ENCODE measurements at regions not wholly inside any gene's neighbourhood (a gene's known extent, or its start where the extent isn't known, plus 50 kb on each side); places are given as distances from the start of the nearest gene placed in this dataset.

GRCh38 chr9:7979611-7980010, 180.0 kb upstream of the DMAC1 start:
- intact Hi-C loops (cut with DNase I), result no loop called here
- peaks cover 0 to 4% (median 0%) of the 10 kb centered on the region in 4 donors for H3K27me3 ChIP-seq
- DNase-seq (ENCODE audit: extremely low spot score), result no peak
- no peak overlapping the region for H3K27ac ChIP-seq (replicated peaks in 1 of 4)
- 49% methylated on average over 5 of the region's 5 CpGs for WGBS
- no peaks in the 10 kb centered on the region for H3K4me1 ChIP-seq
- H3K36me3 ChIP-seq, result no peaks in the 10 kb centered on the region
- H3K9me3 ChIP-seq, result no peaks in the 10 kb centered on the region
- no peak overlapping the region for H3K4me3 ChIP-seq
- no peak for TF ChIP-seq EP300 (IDR thresholded peaks at IDR 0.05)
- no peak for TF ChIP-seq CTCF (IDR thresholded peaks at IDR 0.05)
- no peak for TF ChIP-seq POLR2AphosphoS5 (IDR thresholded peaks at IDR 0.05)
- TF ChIP-seq POLR2A (IDR thresholded peaks at IDR 0.05; ENCODE audit: low read depth), result no peak

DNA sequence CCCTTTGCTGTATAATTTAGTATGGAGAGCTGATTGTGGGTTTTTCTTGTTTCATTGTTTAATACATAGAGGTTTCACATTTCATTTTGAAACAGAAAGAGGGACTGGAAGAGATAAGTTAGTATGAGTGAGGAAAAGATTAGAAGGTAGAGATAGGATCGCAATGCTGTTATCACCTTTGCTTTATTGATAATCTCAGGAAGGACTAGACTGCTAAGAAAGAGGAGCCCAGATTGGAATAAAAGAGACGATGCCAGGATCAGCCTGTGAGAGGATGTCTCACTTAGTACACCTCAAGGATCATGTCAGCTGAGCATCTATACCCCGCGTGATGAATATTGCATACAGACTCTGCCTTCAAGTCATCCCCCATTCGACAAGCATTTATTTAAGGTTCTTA, 178.0 kb upstream of the DMAC1 start:
- TF ChIP-seq EP300 (IDR thresholded peaks at IDR 0.05) (no peak), POLR2A (IDR thresholded peaks at IDR 0.05; ENCODE audit: low read depth) (no peak), CTCF (IDR thresholded peaks at IDR 0.05) (no peak), POLR2AphosphoS5 (IDR thresholded peaks at IDR 0.05) (no peak)
- no peaks in the 10 kb centered on the region for H3K36me3 ChIP-seq
- H3K27ac ChIP-seq (replicated peaks in 1 of 4), result no peak overlapping the region
- WGBS, result 90% methylated on average over 5 of the region's 5 CpGs
- H3K9me3 ChIP-seq, result no peaks in the 10 kb centered on the region
- no peak overlapping the region for H3K4me3 ChIP-seq
- H3K4me1 ChIP-seq, result no peaks in the 10 kb centered on the region
- peaks cover 0 to 4% (median 0%) of the 10 kb centered on the region in 4 donors for H3K27me3 ChIP-seq
- no peak for DNase-seq (ENCODE audit: extremely low spot score)
- intact Hi-C loops (cut with DNase I), result no loop called here

DNA sequence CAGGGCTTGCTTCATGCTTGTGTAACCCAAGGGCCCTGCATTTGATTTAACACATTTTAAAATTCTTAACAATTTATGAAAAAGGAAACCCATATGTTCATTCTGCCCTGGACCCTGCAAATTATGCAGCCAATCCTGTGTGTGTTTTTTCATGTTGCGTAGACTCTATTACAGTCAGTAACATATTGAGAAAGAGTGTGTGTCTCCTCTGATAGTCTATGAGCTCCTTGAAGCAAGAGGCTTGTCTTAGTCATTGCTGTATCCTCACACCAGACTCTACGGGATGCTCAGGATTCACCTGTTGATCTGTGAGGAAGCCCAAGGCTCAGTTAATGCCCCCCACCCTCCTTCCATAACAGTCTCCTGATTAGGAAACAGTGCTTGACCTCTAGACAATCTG, 177.3 kb upstream of the DMAC1 start:
- TF ChIP-seq CTCF (IDR thresholded peaks at IDR 0.05) (no peak), POLR2A (IDR thresholded peaks at IDR 0.05; ENCODE audit: low read depth) (no peak), EP300 (IDR thresholded peaks at IDR 0.05) (no peak), POLR2AphosphoS5 (IDR thresholded peaks at IDR 0.05) (no peak)
- WGBS, result 76% methylated on average over 2 of the region's 2 CpGs
- H3K27me3 ChIP-seq, result peaks cover 0 to 4% (median 0%) of the 10 kb centered on the region in 4 donors
- DNase-seq (ENCODE audit: extremely low spot score), result no peak
- no peak overlapping the region for H3K4me3 ChIP-seq
- no peaks in the 10 kb centered on the region for H3K9me3 ChIP-seq
- no peaks in the 10 kb centered on the region for H3K36me3 ChIP-seq
- no peaks in the 10 kb centered on the region for H3K4me1 ChIP-seq
- intact Hi-C loops (cut with DNase I), result no loop called here
- H3K27ac ChIP-seq (replicated peaks in 1 of 4), result no peak overlapping the region

GRCh38 chr9:7976167-7976755, 176.7 kb upstream of the DMAC1 start:
- intact Hi-C loops (cut with DNase I), result no loop called here
- WGBS, result 59% methylated on average over 4 of the region's 4 CpGs
- TF ChIP-seq POLR2AphosphoS5 (IDR thresholded peaks at IDR 0.05), result no peak

DNA sequence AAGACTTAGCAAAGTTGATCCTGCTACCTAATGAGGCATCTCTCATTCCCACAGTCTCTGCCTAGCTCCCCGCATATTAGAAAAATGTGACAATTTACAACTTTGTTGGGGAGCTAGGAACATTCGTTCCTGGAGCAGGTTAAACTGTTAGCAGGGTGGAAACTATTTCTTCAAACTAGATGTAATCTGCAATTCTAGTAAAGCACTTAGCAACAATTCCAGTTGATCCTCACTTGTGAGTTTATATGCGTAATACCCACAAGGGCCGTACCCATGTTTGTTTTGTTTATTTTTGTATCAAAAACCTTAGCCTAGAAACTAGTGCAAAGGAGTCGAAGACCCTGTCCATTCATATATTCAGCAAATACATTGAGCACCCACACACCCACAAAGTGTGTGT, 175.8 kb upstream of the DMAC1 start:
- Histone ChIP-seq H3K4me1 (no peaks in the 10 kb centered on the region), H3K4me3 (no peak overlapping the region), H3K27me3 (peaks cover 0 to 4% (median 0%) of the 10 kb centered on the region in 4 donors), H3K36me3 (no peaks in the 10 kb centered on the region), H3K27ac (replicated peaks in 1 of 4) (no peak overlapping the region), H3K9me3 (no peaks in the 10 kb centered on the region)
- 92% methylated on average over 5 of the region's 5 CpGs for WGBS
- no peak for DNase-seq (ENCODE audit: extremely low spot score)
- intact Hi-C loops (cut with DNase I), result no loop called here
- no peak for TF ChIP-seq EP300 (IDR thresholded peaks at IDR 0.05)
- no peak for TF ChIP-seq POLR2A (IDR thresholded peaks at IDR 0.05; ENCODE audit: low read depth)
- no peak for TF ChIP-seq POLR2AphosphoS5 (IDR thresholded peaks at IDR 0.05)
- no peak for TF ChIP-seq CTCF (IDR thresholded peaks at IDR 0.05)

More at GRCh38 chr9:7976167-7976755, 176.7 kb upstream of the DMAC1 start:
- no peaks in the 10 kb centered on the region for H3K36me3 ChIP-seq
- no peak for DNase-seq (ENCODE audit: extremely low spot score)
- H3K27me3 ChIP-seq, result peaks cover 0 to 4% (median 0%) of the 10 kb centered on the region in 4 donors
- H3K9me3 ChIP-seq, result no peaks in the 10 kb centered on the region
- H3K4me1 ChIP-seq, result no peaks in the 10 kb centered on the region
- no peak overlapping the region for H3K27ac ChIP-seq (replicated peaks in 1 of 4)
- no peak overlapping the region for H3K4me3 ChIP-seq
